ENCODE measurements at regions not wholly inside any gene's neighbourhood (a gene's known extent, or its start where the extent isn't known, plus 50 kb on each side); places are given as distances from the start of the nearest gene placed in this dataset.

DNA sequence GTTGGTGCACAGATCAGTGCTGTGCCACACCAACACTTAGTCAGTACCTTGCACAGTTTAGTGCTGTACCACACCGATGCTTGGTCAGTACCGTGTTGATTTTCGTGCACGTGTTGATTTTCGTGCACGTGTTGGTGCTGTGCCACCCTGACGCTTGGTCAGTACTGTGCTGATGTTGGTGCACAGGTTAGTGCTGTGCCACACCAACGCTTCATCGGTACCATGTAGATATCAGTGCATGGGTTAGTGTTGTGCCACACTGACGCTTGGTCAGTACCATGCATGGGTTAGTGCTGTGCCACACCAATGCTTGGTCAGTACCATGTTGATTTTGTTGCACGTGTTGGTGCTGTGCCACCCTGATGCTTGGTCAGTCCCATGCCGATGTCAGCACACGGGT lies 103.5 kb downstream of the NPIPB11 start:
- TF ChIP-seq, protein P1, sequence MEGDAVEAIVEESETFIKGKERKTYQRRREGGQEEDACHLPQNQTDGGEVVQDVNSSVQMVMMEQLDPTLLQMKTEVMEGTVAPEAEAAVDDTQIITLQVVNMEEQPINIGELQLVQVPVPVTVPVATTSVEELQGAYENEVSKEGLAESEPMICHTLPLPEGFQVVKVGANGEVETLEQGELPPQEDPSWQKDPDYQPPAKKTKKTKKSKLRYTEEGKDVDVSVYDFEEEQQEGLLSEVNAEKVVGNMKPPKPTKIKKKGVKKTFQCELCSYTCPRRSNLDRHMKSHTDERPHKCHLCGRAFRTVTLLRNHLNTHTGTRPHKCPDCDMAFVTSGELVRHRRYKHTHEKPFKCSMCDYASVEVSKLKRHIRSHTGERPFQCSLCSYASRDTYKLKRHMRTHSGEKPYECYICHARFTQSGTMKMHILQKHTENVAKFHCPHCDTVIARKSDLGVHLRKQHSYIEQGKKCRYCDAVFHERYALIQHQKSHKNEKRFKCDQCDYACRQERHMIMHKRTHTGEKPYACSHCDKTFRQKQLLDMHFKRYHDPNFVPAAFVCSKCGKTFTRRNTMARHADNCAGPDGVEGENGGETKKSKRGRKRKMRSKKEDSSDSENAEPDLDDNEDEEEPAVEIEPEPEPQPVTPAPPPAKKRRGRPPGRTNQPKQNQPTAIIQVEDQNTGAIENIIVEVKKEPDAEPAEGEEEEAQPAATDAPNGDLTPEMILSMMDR (IDR thresholded peaks at IDR 0.05; ENCODE audit: insufficient read depth, low read length, poor library complexity, severe bottlenecking), result no peak
- no peak for TF ChIP-seq EZH2phosphoT487 (conservative IDR thresholded peaks at IDR 0.05; ENCODE audit: low read length)
